WTC11 (cell line): ENCODE measurements at regions not wholly inside any gene's neighbourhood (a gene's known extent, or its start where the extent isn't known, plus 50 kb on each side); places are given as distances from the start of the nearest gene placed in this dataset.

ENCODE experiments used
- ATAC-seq: fragments of 200-7000 bp; cut with Tn5 transposase; 2 replicates; pipeline ENCODE4 v1.10.0; 2021; ENCODE audit warnings: mild to moderate bottlenecking, moderate library complexity
- CTCF ChIA-PET: fragments of 300-600 bp; sonication (Branson Sonifier 250); formaldehyde crosslinking; loops from one replicate; lab custom pipeline; 2021; ENCODE audit warnings: antibody characterized with exemption; lab: Charles Lee
- POLR2A ChIA-PET: fragments of 350-600 bp; sonication (Branson Sonifier 250); formaldehyde crosslinking; loops from one replicate; lab custom pipeline; 2021; ENCODE audit warnings: antibody characterized with exemption; lab: Charles Lee
- DNase-seq: peaks from one replicate; pipeline ENCODE4 v3.0.0; 2021; ENCODE audit warnings: low spot score
- H3K27ac Mint-ChIP-seq: 2 replicates; pipeline ENCODE4 v1.8.0; 2021; ENCODE audit warnings: mixed read lengths
- H3K27me3 Mint-ChIP-seq: 2 replicates; pipeline ENCODE4 v1.8.0; 2021; ENCODE audit warnings: low read depth, mild to moderate bottlenecking, moderate library complexity, mixed read lengths
- H3K36me3 Mint-ChIP-seq: 2 replicates; pipeline ENCODE4 v1.8.0; 2021; ENCODE audit warnings: mixed read lengths
- H3K4me1 Mint-ChIP-seq: 2 replicates; pipeline ENCODE4 v1.8.0; 2022; ENCODE audit warnings: mixed read lengths
- H3K4me3 Mint-ChIP-seq: 2 replicates; pipeline ENCODE4 v1.8.0; 2021; ENCODE audit warnings: mild to moderate bottlenecking, moderate library complexity, mixed read lengths
- H3K9me3 Mint-ChIP-seq: 2 replicates; pipeline ENCODE4 v1.8.0; 2021; ENCODE audit warnings: mixed read lengths
- ARID4B ChIP-seq: sonication (generic); formaldehyde crosslinking; IDR thresholded peaks from 2 replicates; pipeline ENCODE4 v1.8.0; 2023; ENCODE audit warnings: missing genetic modification reagents, mild to moderate bottlenecking, borderline replicate concordance
- CREM ChIP-seq: sonication (generic); formaldehyde crosslinking; IDR thresholded peaks from 2 replicates; pipeline ENCODE4 v1.8.1; 2022; ENCODE audit warnings: mild to moderate bottlenecking, missing genetic modification reagents, moderate library complexity
- GRHL2 ChIP-seq: fragments of 250-450 bp; sonication (Bioruptor Pico); IDR thresholded peaks from 2 replicates; pipeline ENCODE4 v1.8.0; 2022; ENCODE audit warnings: mild to moderate bottlenecking, moderate library complexity; ENCODE audit not compliant: insufficient replicate concordance, severe bottlenecking
- NFE2L1 ChIP-seq: sonication (generic); formaldehyde crosslinking; IDR thresholded peaks from 2 replicates; pipeline ENCODE4 v1.8.1; 2023; ENCODE audit warnings: missing genetic modification reagents
- NFYB ChIP-seq: sonication (generic); formaldehyde crosslinking; conservative IDR thresholded peaks from 2 replicates; pipeline ENCODE4 v1.8.0; 2022; ENCODE audit warnings: low read depth, missing genetic modification reagents
- SMAD3 ChIP-seq: sonication (generic); formaldehyde crosslinking; IDR thresholded peaks from 2 replicates; pipeline ENCODE4 v1.8.0; 2022; ENCODE audit warnings: missing genetic modification reagents, mild to moderate bottlenecking, borderline replicate concordance
- SMAD4 ChIP-seq: sonication (generic); formaldehyde crosslinking; IDR thresholded peaks from 2 replicates; pipeline ENCODE4 v1.8.0; 2022; ENCODE audit warnings: mild to moderate bottlenecking, missing genetic modification reagents
- SP1 ChIP-seq: sonication (generic); formaldehyde crosslinking; conservative IDR thresholded peaks from 2 replicates; pipeline ENCODE4 v1.8.1; 2022; ENCODE audit warnings: missing genetic modification reagents
- TEAD1 ChIP-seq: sonication (generic); formaldehyde crosslinking; IDR thresholded peaks from 2 replicates; pipeline ENCODE4 v1.8.0; 2022; ENCODE audit warnings: mild to moderate bottlenecking, missing genetic modification reagents
- TEAD4 ChIP-seq: sonication (generic); formaldehyde crosslinking; IDR thresholded peaks from 2 replicates; pipeline ENCODE4 v1.8.0; 2022; ENCODE audit warnings: mild to moderate bottlenecking, missing genetic modification reagents
- ZMAT4 ChIP-seq: fragments of 250-450 bp; sonication (Bioruptor Pico); IDR thresholded peaks from 2 replicates; pipeline ENCODE4 v1.9.0; 2021; ENCODE audit warnings: mild to moderate bottlenecking
- ZNF121 ChIP-seq: sonication (generic); formaldehyde crosslinking; IDR thresholded peaks from 2 replicates; pipeline ENCODE4 v1.8.0; 2023; ENCODE audit warnings: missing genetic modification reagents
- ZNF138 ChIP-seq: sonication (generic); formaldehyde crosslinking; conservative IDR thresholded peaks from 2 replicates; pipeline ENCODE4 v1.8.1; 2022; ENCODE audit warnings: mild to moderate bottlenecking, moderate library complexity, missing genetic modification reagents
- ZNF232 ChIP-seq: sonication (generic); formaldehyde crosslinking; IDR thresholded peaks from 2 replicates; pipeline ENCODE4 v1.8.0; 2022; ENCODE audit warnings: mild to moderate bottlenecking, missing genetic modification reagents
- ZNF263 ChIP-seq: sonication (generic); formaldehyde crosslinking; IDR thresholded peaks from 2 replicates; pipeline ENCODE4 v1.8.1; 2022; ENCODE audit warnings: low read depth, mild to moderate bottlenecking, moderate library complexity, missing genetic modification reagents
- ZNF425 ChIP-seq: fragments of 250-450 bp; sonication (Bioruptor Pico); conservative IDR thresholded peaks from 2 replicates; pipeline ENCODE4 v1.9.0; 2021; ENCODE audit warnings: mild to moderate bottlenecking
- TF ChIP-seq, protein P1 (sequence below): sonication (generic); formaldehyde crosslinking; IDR thresholded peaks from 2 replicates; pipeline ENCODE4 v1.8.1; 2023; ENCODE audit warnings: mild to moderate bottlenecking, moderate library complexity, missing genetic modification reagents
- TF ChIP-seq, protein P2 (sequence below): fragments of 250-450 bp; sonication (Bioruptor Pico); IDR thresholded peaks from 2 replicates; pipeline ENCODE4 v1.9.0; 2021; ENCODE audit warnings: mild to moderate bottlenecking
- TF ChIP-seq, protein P3 (sequence below): sonication (generic); formaldehyde crosslinking; IDR thresholded peaks from 2 replicates; pipeline ENCODE4 v1.8.1; 2022; ENCODE audit warnings: low read depth, missing genetic modification reagents, borderline replicate concordance
- TF ChIP-seq, protein P4 (sequence below): fragments of 250-450 bp; sonication (Bioruptor Pico); IDR thresholded peaks from 2 replicates; pipeline ENCODE4 v1.9.0; 2021; ENCODE audit warnings: moderate library complexity, mild to moderate bottlenecking, inconsistent platforms, borderline replicate concordance

GRCh38 chr4:132991111-132991510 is 158.0 kb upstream of the PCDH10 start (continued):
- TF ChIP-seq, protein P1, sequence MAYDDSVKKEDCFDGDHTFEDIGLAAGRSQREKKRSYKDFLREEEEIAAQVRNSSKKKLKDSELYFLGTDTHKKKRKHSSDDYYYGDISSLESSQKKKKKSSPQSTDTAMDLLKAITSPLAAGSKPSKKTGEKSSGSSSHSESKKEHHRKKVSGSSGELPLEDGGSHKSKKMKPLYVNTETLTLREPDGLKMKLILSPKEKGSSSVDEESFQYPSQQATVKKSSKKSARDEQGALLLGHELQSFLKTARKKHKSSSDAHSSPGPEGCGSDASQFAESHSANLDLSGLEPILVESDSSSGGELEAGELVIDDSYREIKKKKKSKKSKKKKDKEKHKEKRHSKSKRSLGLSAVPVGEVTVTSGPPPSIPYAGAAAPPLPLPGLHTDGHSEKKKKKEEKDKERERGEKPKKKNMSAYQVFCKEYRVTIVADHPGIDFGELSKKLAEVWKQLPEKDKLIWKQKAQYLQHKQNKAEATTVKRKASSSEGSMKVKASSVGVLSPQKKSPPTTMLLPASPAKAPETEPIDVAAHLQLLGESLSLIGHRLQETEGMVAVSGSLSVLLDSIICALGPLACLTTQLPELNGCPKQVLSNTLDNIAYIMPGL: no peak
- TF ChIP-seq ZNF263 (CRISPR knock-in tag) (no peak), ZNF121 (CRISPR knock-in tag) (no peak), ZMAT4 (CRISPR knock-in tag) (no peak), SP1 (CRISPR knock-in tag) (no peak), TEAD4 (CRISPR knock-in tag) (no peak), ZNF232 (CRISPR knock-in tag) (no peak)
- TF ChIP-seq, protein P2, sequence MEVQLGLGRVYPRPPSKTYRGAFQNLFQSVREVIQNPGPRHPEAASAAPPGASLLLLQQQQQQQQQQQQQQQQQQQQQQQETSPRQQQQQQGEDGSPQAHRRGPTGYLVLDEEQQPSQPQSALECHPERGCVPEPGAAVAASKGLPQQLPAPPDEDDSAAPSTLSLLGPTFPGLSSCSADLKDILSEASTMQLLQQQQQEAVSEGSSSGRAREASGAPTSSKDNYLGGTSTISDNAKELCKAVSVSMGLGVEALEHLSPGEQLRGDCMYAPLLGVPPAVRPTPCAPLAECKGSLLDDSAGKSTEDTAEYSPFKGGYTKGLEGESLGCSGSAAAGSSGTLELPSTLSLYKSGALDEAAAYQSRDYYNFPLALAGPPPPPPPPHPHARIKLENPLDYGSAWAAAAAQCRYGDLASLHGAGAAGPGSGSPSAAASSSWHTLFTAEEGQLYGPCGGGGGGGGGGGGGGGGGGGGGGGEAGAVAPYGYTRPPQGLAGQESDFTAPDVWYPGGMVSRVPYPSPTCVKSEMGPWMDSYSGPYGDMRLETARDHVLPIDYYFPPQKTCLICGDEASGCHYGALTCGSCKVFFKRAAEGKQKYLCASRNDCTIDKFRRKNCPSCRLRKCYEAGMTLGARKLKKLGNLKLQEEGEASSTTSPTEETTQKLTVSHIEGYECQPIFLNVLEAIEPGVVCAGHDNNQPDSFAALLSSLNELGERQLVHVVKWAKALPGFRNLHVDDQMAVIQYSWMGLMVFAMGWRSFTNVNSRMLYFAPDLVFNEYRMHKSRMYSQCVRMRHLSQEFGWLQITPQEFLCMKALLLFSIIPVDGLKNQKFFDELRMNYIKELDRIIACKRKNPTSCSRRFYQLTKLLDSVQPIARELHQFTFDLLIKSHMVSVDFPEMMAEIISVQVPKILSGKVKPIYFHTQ (CRISPR knock-in tag): no peak

DNA sequence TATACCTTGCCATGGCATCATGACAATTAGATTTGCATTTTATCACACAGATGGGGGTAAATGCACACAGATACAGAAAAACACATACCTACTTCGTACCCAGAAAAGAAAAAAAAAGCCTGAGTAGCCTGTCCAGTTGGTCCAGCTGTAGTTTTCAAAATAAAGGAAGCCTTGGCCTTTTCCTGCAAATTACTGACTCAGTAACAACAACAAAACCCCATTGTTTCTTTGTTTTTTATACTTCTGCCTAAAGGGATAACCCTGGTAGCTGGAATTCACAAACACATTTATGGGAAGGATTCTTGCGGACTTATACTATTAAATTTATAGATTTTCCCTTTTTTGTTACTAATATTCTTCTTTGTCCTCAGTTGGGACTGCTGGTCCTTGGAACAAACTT is 156.4 kb upstream of the PCDH10 start:
- ChIA-PET POLR2A (no interaction called here), CTCF (no interaction called here)
- Mint-ChIP-seq H3K27ac (no peak overlapping the region), H3K4me3 (no peak overlapping the region), H3K4me1 (peaks cover 7% of the 10 kb centered on the region; the same call in 1 of the 2 replicates), H3K36me3 (no peaks in the 10 kb centered on the region), H3K27me3 (no peaks in the 10 kb centered on the region), H3K9me3 (no peaks in the 10 kb centered on the region)
- ATAC-seq (no peak), DNase-seq (no peak)
- TF ChIP-seq, protein P3, sequence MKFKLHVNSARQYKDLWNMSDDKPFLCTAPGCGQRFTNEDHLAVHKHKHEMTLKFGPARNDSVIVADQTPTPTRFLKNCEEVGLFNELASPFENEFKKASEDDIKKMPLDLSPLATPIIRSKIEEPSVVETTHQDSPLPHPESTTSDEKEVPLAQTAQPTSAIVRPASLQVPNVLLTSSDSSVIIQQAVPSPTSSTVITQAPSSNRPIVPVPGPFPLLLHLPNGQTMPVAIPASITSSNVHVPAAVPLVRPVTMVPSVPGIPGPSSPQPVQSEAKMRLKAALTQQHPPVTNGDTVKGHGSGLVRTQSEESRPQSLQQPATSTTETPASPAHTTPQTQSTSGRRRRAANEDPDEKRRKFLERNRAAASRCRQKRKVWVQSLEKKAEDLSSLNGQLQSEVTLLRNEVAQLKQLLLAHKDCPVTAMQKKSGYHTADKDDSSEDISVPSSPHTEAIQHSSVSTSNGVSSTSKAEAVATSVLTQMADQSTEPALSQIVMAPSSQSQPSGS (CRISPR knock-in tag): no peak
- no peak for TF ChIP-seq ARID4B (CRISPR knock-in tag)
- TF ChIP-seq GRHL2 (CRISPR knock-in tag): no peak
- TF ChIP-seq, protein P2 (CRISPR knock-in tag): no peak
- no peak for TF ChIP-seq ZNF425 (CRISPR knock-in tag)
- TF ChIP-seq NFYB (CRISPR knock-in tag): no peak
- no peak for TF ChIP-seq CREM (CRISPR knock-in tag)
- no peak for TF ChIP-seq SMAD3 (CRISPR knock-in tag)
- no peak for TF ChIP-seq TEAD1 (CRISPR knock-in tag)
- TF ChIP-seq, protein P4, sequence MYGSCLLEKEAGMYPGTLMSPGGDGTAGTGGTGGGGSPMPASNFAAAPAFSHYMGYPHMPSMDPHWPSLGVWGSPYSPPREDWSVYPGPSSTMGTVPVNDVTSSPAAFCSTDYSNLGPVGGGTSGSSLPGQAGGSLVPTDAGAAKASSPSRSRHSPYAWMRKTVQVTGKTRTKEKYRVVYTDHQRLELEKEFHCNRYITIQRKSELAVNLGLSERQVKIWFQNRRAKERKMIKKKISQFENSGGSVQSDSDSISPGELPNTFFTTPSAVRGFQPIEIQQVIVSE (CRISPR knock-in tag): no peak
- no peak for TF ChIP-seq SMAD4 (CRISPR knock-in tag)
- TF ChIP-seq ZNF138 (CRISPR knock-in tag): no peak
- no peak for TF ChIP-seq NFE2L1
